SK-N-SH (cell line): ENCODE measurements at regions not wholly inside any gene's neighbourhood (a gene's known extent, or its start where the extent isn't known, plus 50 kb on each side); places are given as distances from the start of the nearest gene placed in this dataset.
A peak's percentile ranks its signal among the peaks of the same experiment; 100 is the strongest.

Source experiments
- CTCF ChIA-PET: fragments of 300-600, 350-600 bp; formaldehyde crosslinking; extraction: SDS; loops from one replicate; lab custom pipeline; 2021; lab: Yijun Ruan, JAX
- POLR2A ChIA-PET: fragments of 350-600 bp; sonication (Branson Sonifier 250); formaldehyde crosslinking; extraction: SDS; loops from one replicate; lab custom pipeline; 2020; ENCODE audit warnings: antibody characterized with exemption, inconsistent platforms; lab: Yijun Ruan, JAX
- DNase-seq: peaks from one replicate; pipeline ENCODE4 v3.0.0; 2012
- H2AFZ ChIP-seq: fragments of 200-600 bp; sonication (generic); 2 replicates; pipeline ENCODE4 v1.8.1; 2016; ENCODE audit warnings: antibody characterized with exemption, mild to moderate bottlenecking, low read depth
- H3F3A ChIP-seq: fragments of 200-600 bp; sonication (generic); replicated peaks from 2 replicates; pipeline ENCODE3; 2016; ENCODE audit warnings: antibody characterized with exemption, mild to moderate bottlenecking; ENCODE audit not compliant: insufficient read depth
- H3K27ac ChIP-seq, 2 experiments: fragments of 200-500 bp in 1 of 2; fragments of 200-600 bp in 1 of 2; sonication (Bioruptor generic) in 1 of 2; sonication (generic), shearing (Covaris generic) in 1 of 2; 2 replicates each; pipeline versions ENCODE4 v1.5.1 to v1.6.1; 2014 to 2016; ENCODE audit warnings: low read depth in 2 of 2, inconsistent platforms in 1 of 2, low read length in 1 of 2, mild to moderate bottlenecking in 1 of 2, mixed read lengths in 1 of 2
- H3K27me3 ChIP-seq: fragments of 200-600 bp; sonication (generic), shearing (Covaris generic); 2 replicates; pipeline ENCODE4 v1.6.1; 2016; ENCODE audit warnings: mixed run types; ENCODE audit not compliant: insufficient read depth
- H3K36me3 ChIP-seq, 2 experiments: fragments of 200-500 bp in 1 of 2; fragments of 200-600 bp in 1 of 2; sonication (Bioruptor generic) in 1 of 2; sonication (generic) in 1 of 2; replicated peaks in 1 of 2; 2 replicates each; pipeline versions ENCODE3 to v1.5.1; 2014 to 2016; ENCODE audit warnings: low read length in 1 of 2, mild to moderate bottlenecking in 1 of 2; ENCODE audit not compliant: insufficient read depth in 2 of 2, control insufficient read depth in 1 of 2
- H3K4me1 ChIP-seq, 2 experiments: fragments of 200-500 bp in 1 of 2; fragments of 200-600 bp in 1 of 2; sonication (Bioruptor generic) in 1 of 2; sonication (generic), shearing (Covaris generic) in 1 of 2; 2 replicates each; pipeline versions ENCODE4 v1.5.1 to v1.6.1; 2014 to 2016; ENCODE audit warnings: low read depth in 1 of 2, low read length in 1 of 2, mixed run types in 1 of 2; ENCODE audit not compliant: insufficient read depth in 2 of 2, control insufficient read depth in 1 of 2
- H3K4me2 ChIP-seq: fragments of 200-600 bp; sonication (generic), shearing (Covaris generic); 2 replicates; pipeline ENCODE4 v1.6.1; 2017; ENCODE audit warnings: mixed run types
- H3K4me3 ChIP-seq, 2 experiments: fragments of 200-500 bp in 1 of 2; fragments of 200-600 bp in 1 of 2; sonication (Bioruptor generic) in 1 of 2; sonication (generic), shearing (Covaris generic) in 1 of 2; 2 replicates each; pipeline versions ENCODE4 v1.5.1 to v1.8.1; 2014 to 2016; ENCODE audit warnings: low read depth in 2 of 2, inconsistent platforms in 1 of 2, low read length in 1 of 2, mild to moderate bottlenecking in 1 of 2, mixed read lengths in 1 of 2, moderate library complexity in 1 of 2
- H3K79me2 ChIP-seq: fragments of 200-600 bp; sonication (generic); 2 replicates; pipeline ENCODE4 v1.8.1; 2017; ENCODE audit warnings: mild to moderate bottlenecking; ENCODE audit not compliant: insufficient read depth
- H3K9ac ChIP-seq: fragments of 200-600 bp; sonication (generic); 2 replicates; pipeline ENCODE4 v1.6.1; 2017; ENCODE audit warnings: mixed run types
- H3K9me2 ChIP-seq: fragments of 200-600 bp; sonication (generic); 2 replicates; pipeline ENCODE4 v1.6.1; 2017; ENCODE audit warnings: mixed run types
- H3K9me3 ChIP-seq: fragments of 200-600 bp; sonication (generic); 2 replicates; pipeline ENCODE4 v1.6.1; 2017; ENCODE audit warnings: mixed run types, mild to moderate bottlenecking, moderate library complexity
- H4K20me1 ChIP-seq: fragments of 200-600 bp; sonication (generic); 2 replicates; pipeline ENCODE4 v1.6.1; 2017; ENCODE audit warnings: mild to moderate bottlenecking, mixed run types; ENCODE audit not compliant: insufficient read depth
- ELF1 ChIP-seq: IDR thresholded peaks from 2 replicates; pipeline ENCODE4 v1.4.0; 2012
- EP300 ChIP-seq, 2 experiments: IDR thresholded peaks; 2 replicates each; pipeline versions ENCODE4 v1.4.0 to v1.6.1; 2012; ENCODE audit warnings: borderline replicate concordance in 1 of 2, low read depth in 1 of 2, low read length in 1 of 2
- FOXJ3 ChIP-seq: sonication (generic); formaldehyde crosslinking; IDR thresholded peaks from 2 replicates; pipeline ENCODE4 v1.5.1; 2020; ENCODE audit warnings: mild to moderate bottlenecking, missing genetic modification reagents
- FOXM1 ChIP-seq: IDR thresholded peaks from 2 replicates; pipeline ENCODE4 v1.4.0; 2012; ENCODE audit warnings: low read depth, mild to moderate bottlenecking
- GATA2 ChIP-seq: sonication (generic); formaldehyde crosslinking; IDR thresholded peaks from 2 replicates; pipeline ENCODE4 v1.5.0; 2020; ENCODE audit warnings: mild to moderate bottlenecking, missing genetic modification reagents
- JUND ChIP-seq: IDR thresholded peaks from 2 replicates; pipeline ENCODE4 v1.4.0; 2012
- MEF2A ChIP-seq: IDR thresholded peaks from 2 replicates; pipeline ENCODE4 v1.4.0; 2012; ENCODE audit warnings: low read depth, borderline replicate concordance
- NFIC ChIP-seq: IDR thresholded peaks from 2 replicates; pipeline ENCODE4 v1.4.0; 2012; ENCODE audit warnings: borderline replicate concordance
- NRF1 ChIP-seq: IDR thresholded peaks from 2 replicates; pipeline ENCODE4 v1.6.1; 2012; ENCODE audit warnings: low read depth, mild to moderate bottlenecking, low read length
- POLR2AphosphoS5 ChIP-seq: IDR thresholded peaks from 2 replicates; pipeline ENCODE4 v1.6.1; 2012; ENCODE audit warnings: low read depth, low read length
- RAD21 ChIP-seq: IDR thresholded peaks from 2 replicates; pipeline ENCODE4 v1.6.1; 2012; ENCODE audit warnings: mild to moderate bottlenecking, low read length
- RFX5 ChIP-seq: IDR thresholded peaks from 2 replicates; pipeline ENCODE4 v1.6.1; 2012; ENCODE audit warnings: mild to moderate bottlenecking, improper control_type of control experiment, low read length
- RXRA ChIP-seq: IDR thresholded peaks from 2 replicates; pipeline ENCODE4 v1.4.0; 2012; ENCODE audit warnings: low read depth, mild to moderate bottlenecking, borderline replicate concordance
- SMC3 ChIP-seq: IDR thresholded peaks from 2 replicates; pipeline ENCODE4 v1.6.1; 2012; ENCODE audit warnings: low read depth, low read length, improper control_type of control experiment
- TCF12 ChIP-seq: IDR thresholded peaks from 2 replicates; pipeline ENCODE4 v1.4.0; 2012
- TEAD4 ChIP-seq: IDR thresholded peaks from 2 replicates; pipeline ENCODE4 v1.4.0; 2012; ENCODE audit warnings: mild to moderate bottlenecking, borderline replicate concordance; ENCODE audit not compliant: insufficient read depth
- YY1 ChIP-seq: IDR thresholded peaks from 2 replicates; pipeline ENCODE4 v1.4.0; 2012; ENCODE audit warnings: low read depth, mild to moderate bottlenecking
- WGBS: methylation state at CpG from one replicate; pipeline ENCODE4 v1.1.6; 2017; ENCODE audit warnings: low lambda C conversion rate; 5-methylcytosine and 5-hydroxymethylcytosine counted together
- TF ChIP-seq, protein P1 (sequence below): IDR thresholded peaks from 2 replicates; pipeline ENCODE4; 2012
- TF ChIP-seq, protein P2 (sequence below): IDR thresholded peaks from 2 replicates; pipeline ENCODE4 v1.4.0; 2012; ENCODE audit warnings: low read depth, borderline replicate concordance
- TF ChIP-seq, protein P3 (sequence below): IDR thresholded peaks from 2 replicates; pipeline ENCODE4 v1.4.0; 2012; ENCODE audit warnings: low read depth
- TF ChIP-seq, protein P4 (sequence below): IDR thresholded peaks from 2 replicates; pipeline ENCODE4 v1.4.0; 2012; ENCODE audit warnings: low read depth, borderline replicate concordance

DNA sequence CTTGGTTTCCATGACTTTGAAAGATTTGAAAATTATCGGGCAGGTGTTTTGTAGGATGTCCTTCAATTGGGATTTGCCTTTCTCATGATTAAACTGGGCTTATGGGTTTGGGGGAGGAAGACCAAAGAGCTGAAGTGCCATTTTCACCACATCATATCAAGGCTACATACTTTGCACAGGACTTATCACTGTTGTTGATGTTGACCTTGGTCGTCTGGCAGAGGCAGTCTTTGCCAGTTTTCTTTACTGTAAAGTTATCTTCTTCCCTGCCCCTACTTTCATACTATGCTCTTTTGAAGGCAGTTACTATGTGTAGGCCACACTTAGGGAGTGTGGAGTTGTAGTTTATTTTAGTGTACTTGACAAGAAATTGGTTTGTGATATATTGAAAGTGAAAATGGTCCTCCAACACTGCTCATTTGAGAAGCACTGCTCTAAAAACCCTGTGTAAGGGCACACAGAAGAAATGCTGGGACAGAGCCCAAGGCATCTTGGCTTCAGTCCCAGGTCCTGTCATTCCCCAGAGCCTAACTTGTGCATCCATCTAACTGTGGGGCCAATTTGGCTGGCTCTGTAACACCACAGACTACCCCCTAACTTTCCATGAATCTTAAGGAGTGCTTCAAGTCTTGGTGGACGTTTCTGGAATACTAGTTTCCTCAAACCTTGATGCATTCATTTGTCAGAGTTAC, 384.9 kb downstream of the KCNRG start:
- no peaks in the 10 kb centered on the region for H4K20me1 ChIP-seq
- peaks cover 3 to 22% of the 10 kb centered on the region in 2 experiments for H3K4me1 ChIP-seq
- no peaks in the 10 kb centered on the region for H3K79me2 ChIP-seq
- 61% methylated on average over 3 of the region's 3 CpGs for WGBS
- DNase-seq: no peak
- ChIA-PET POLR2A (no interaction called here), CTCF (no interaction called here)
- peak overlapping the region in 1 of 2 experiments; percentile 43; a peak in 2 of 4 replicates for H3K27ac ChIP-seq
- no peaks in the 10 kb centered on the region for H3K9me3 ChIP-seq
- H3K9ac ChIP-seq: no peak overlapping the region
- no peaks in the 10 kb centered on the region for H3F3A ChIP-seq
- H3K4me2 ChIP-seq: peak overlapping the region; percentile 45; the same call in 1 of the 2 replicates
- no peak overlapping the region for H2AFZ ChIP-seq
- H3K9me2 ChIP-seq: no peaks in the 10 kb centered on the region
- TF ChIP-seq YY1 (no peak), RAD21 (no peak), JUND (0 out of 2 replicates have a peak, but pooled peaks have one; percentile 8), TCF12 (peak; percentile 57), EP300 (IDR thresholded peaks at IDR 0.05; ENCODE audit: borderline replicate concordance in 1 of 2, low read depth in 1 of 2, low read length in 1 of 2) (0 out of 4 replicates have a peak, but pooled peaks of 1 of the 2 experiments have one; percentile 56), MEF2A (no peak), NFIC (peak; percentile 91)
- TF ChIP-seq, protein P1, sequence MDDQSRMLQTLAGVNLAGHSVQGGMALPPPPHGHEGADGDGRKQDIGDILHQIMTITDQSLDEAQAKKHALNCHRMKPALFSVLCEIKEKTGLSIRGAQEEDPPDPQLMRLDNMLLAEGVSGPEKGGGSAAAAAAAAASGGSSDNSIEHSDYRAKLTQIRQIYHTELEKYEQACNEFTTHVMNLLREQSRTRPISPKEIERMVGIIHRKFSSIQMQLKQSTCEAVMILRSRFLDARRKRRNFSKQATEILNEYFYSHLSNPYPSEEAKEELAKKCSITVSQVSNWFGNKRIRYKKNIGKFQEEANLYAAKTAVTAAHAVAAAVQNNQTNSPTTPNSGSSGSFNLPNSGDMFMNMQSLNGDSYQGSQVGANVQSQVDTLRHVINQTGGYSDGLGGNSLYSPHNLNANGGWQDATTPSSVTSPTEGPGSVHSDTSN: peak; percentile 81
- TF ChIP-seq, all 33 proteins: peak for 5
- Histone ChIP-seq H3K36me3 (no peaks in the 10 kb centered on the region), H3K27me3 (no peaks in the 10 kb centered on the region), H3K4me3 (no peak overlapping the region)

DNA sequence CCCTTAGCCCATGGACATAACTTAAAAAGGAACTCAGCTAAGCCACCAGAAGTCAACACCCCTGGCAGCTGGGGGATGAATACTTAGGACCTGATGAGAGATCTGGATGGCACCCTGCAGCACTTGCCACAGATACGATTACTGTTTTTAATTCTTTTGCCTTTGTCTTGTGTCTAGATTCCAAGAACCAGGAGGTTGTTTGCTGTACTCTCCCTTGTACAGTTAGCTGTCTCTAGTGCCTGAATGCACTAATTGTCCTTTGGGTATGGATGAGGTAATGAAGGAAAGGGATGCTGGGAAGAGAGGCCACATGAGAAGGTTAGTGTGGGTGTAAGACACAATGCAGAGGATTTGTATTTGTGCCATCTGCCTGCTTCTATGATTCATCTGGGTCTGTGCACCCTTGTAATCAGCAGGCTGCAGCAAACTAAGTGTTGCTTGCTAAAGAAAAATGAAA, 385.8 kb downstream of the KCNRG start:
- Histone ChIP-seq H2AFZ (no peak overlapping the region), H3K4me3 (no peak overlapping the region), H3K4me2 (peak overlapping the region; percentile 45; the same call in 1 of the 2 replicates), H3F3A (no peaks in the 10 kb centered on the region), H3K9ac (no peak overlapping the region), H3K27me3 (no peaks in the 10 kb centered on the region), H3K9me3 (no peaks in the 10 kb centered on the region), H4K20me1 (no peaks in the 10 kb centered on the region), H3K36me3 (no peaks in the 10 kb centered on the region), H3K27ac (peak overlapping the region in 1 of 2 experiments; percentile 43; a peak in 1 of 4 replicates), H3K79me2 (no peaks in the 10 kb centered on the region), H3K4me1 (peaks cover 3 to 22% of the 10 kb centered on the region in 2 experiments), H3K9me2 (no peaks in the 10 kb centered on the region)
- ChIA-PET POLR2A (no interaction called here), CTCF (interaction anchor here (0.8 kb wide), 1 partner anchor 9 kb away, joined by 3 read pairs; no protein-coding TSS in a partner anchor)
- WGBS: 60% methylated on average over 1 of the region's 1 CpG
- DNase-seq: no peak
- TF ChIP-seq SMC3: no peak
- peak; percentile 77 for TF ChIP-seq TCF12
- TF ChIP-seq, protein P2, sequence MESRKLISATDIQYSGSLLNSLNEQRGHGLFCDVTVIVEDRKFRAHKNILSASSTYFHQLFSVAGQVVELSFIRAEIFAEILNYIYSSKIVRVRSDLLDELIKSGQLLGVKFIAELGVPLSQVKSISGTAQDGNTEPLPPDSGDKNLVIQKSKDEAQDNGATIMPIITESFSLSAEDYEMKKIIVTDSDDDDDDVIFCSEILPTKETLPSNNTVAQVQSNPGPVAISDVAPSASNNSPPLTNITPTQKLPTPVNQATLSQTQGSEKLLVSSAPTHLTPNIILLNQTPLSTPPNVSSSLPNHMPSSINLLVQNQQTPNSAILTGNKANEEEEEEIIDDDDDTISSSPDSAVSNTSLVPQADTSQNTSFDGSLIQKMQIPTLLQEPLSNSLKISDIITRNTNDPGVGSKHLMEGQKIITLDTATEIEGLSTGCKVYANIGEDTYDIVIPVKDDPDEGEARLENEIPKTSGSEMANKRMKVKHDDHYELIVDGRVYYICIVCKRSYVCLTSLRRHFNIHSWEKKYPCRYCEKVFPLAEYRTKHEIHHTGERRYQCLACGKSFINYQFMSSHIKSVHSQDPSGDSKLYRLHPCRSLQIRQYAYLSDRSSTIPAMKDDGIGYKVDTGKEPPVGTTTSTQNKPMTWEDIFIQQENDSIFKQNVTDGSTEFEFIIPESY: no peak
- no peak for TF ChIP-seq TEAD4
- TF ChIP-seq GATA2 (CRISPR knock-in tag): no peak
- TF ChIP-seq RFX5: no peak
- TF ChIP-seq, protein P3, sequence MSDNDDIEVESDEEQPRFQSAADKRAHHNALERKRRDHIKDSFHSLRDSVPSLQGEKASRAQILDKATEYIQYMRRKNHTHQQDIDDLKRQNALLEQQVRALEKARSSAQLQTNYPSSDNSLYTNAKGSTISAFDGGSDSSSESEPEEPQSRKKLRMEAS: peak; percentile 59; the same call in 1 of the 2 replicates
- TF ChIP-seq ELF1: no peak
- no peak for TF ChIP-seq NRF1
- TF ChIP-seq RXRA: no peak
- 0 out of 2 replicates have a peak, but pooled peaks have one; percentile 24 for TF ChIP-seq POLR2AphosphoS5
- TF ChIP-seq FOXJ3 (CRISPR knock-in tag): no peak
- TF ChIP-seq, protein P4, sequence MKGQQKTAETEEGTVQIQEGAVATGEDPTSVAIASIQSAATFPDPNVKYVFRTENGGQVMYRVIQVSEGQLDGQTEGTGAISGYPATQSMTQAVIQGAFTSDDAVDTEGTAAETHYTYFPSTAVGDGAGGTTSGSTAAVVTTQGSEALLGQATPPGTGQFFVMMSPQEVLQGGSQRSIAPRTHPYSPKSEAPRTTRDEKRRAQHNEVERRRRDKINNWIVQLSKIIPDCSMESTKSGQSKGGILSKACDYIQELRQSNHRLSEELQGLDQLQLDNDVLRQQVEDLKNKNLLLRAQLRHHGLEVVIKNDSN: no peak; the same call in 1 of the 2 replicates
- peak; percentile 58 for TF ChIP-seq JUND
- TF ChIP-seq FOXM1: no peak
